RWPE2 (cell line): ENCODE measurements at regions not wholly inside any gene's neighbourhood (a gene's known extent, or its start where the extent isn't known, plus 50 kb on each side); places are given as distances from the start of the nearest gene placed in this dataset.

Source experiments
- ATAC-seq: fragments of 200-7000 bp; cut with Tn5 transposase; 3 replicates; pipeline ENCODE4 v1.9.1; 2021; ENCODE audit warnings: low read depth
- DNase-seq: peaks from one replicate; pipeline ENCODE4 v3.0.0-alpha.2; 2020; ENCODE audit warnings: low spot score
- H3K27ac ChIP-seq: fragments of 450-650 bp; 2 replicates; pipeline ENCODE4 v1.5.1; 2017; ENCODE audit warnings: mild to moderate bottlenecking; ENCODE audit not compliant: poor library complexity, severe bottlenecking
- H3K27me3 ChIP-seq: fragments of 250-450 bp; sonication (Bioruptor Pico); 2 replicates; pipeline ENCODE4 v1.5.1; 2021; ENCODE audit warnings: mild to moderate bottlenecking, moderate library complexity; ENCODE audit not compliant: insufficient read depth, poor library complexity, severe bottlenecking
- H3K36me3 ChIP-seq: fragments of 250-450 bp; sonication (Bioruptor Pico); 2 replicates; pipeline ENCODE4 v1.5.1; 2020; ENCODE audit warnings: low read depth, mild to moderate bottlenecking, moderate library complexity
- H3K4me1 ChIP-seq: fragments of 250-450 bp; sonication (Bioruptor Pico); 2 replicates; pipeline ENCODE4 v1.5.1; 2021; ENCODE audit warnings: mild to moderate bottlenecking, moderate library complexity; ENCODE audit not compliant: insufficient read depth, poor library complexity, severe bottlenecking
- H3K4me3 ChIP-seq: fragments of 250-450 bp; sonication (Bioruptor Pico); 2 replicates; pipeline ENCODE4 v1.5.1; 2021; ENCODE audit warnings: mild to moderate bottlenecking, moderate library complexity; ENCODE audit not compliant: severe bottlenecking
- H3K9me3 ChIP-seq: fragments of 250-450 bp; sonication (Bioruptor Pico); 2 replicates; pipeline ENCODE4 v1.5.1; 2021; ENCODE audit warnings: mild to moderate bottlenecking, moderate library complexity; ENCODE audit not compliant: severe bottlenecking
- TF ChIP-seq, protein P1 (sequence below): fragments of 450-650 bp; IDR thresholded peaks from one replicate; pipeline ENCODE4 v1.5.1; 2017; ENCODE audit warnings: mild to moderate bottlenecking, moderate library complexity; ENCODE audit not compliant: poor library complexity, severe bottlenecking

DNA sequence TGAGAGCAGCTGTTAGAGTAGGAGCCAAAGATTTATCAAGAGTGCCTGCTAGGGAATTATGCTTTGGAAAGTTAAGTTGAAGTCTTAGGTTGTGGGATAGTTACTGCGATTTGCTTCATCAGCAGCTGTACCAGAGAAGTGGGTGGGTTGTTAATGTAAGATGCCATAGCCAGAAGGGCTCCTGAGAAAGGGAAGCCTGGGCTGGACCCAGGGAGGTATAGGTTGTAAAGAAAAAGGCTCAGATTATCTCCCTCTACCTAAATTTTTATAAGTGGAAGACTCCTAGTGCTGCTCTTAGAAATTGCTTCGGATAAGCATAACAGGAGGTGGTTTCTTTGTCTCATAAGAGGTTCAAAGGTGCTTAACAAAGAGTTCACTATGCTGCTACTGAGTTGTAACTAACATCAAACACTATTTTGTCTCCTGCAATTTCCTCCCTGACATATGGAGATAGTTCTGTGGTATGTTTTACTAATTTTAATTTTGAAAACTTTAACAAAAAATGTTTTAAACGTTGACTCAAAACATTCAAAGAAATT, 356.9 kb downstream of the DTHD1 start:
- Histone ChIP-seq H3K27ac (no peak overlapping the region), H3K4me1 (no peaks in the 10 kb centered on the region), H3K36me3 (no peaks in the 10 kb centered on the region), H3K4me3 (no peak overlapping the region), H3K9me3 (no peaks in the 10 kb centered on the region), H3K27me3 (no peaks in the 10 kb centered on the region)
- no peak for ATAC-seq
- TF ChIP-seq, protein P1, sequence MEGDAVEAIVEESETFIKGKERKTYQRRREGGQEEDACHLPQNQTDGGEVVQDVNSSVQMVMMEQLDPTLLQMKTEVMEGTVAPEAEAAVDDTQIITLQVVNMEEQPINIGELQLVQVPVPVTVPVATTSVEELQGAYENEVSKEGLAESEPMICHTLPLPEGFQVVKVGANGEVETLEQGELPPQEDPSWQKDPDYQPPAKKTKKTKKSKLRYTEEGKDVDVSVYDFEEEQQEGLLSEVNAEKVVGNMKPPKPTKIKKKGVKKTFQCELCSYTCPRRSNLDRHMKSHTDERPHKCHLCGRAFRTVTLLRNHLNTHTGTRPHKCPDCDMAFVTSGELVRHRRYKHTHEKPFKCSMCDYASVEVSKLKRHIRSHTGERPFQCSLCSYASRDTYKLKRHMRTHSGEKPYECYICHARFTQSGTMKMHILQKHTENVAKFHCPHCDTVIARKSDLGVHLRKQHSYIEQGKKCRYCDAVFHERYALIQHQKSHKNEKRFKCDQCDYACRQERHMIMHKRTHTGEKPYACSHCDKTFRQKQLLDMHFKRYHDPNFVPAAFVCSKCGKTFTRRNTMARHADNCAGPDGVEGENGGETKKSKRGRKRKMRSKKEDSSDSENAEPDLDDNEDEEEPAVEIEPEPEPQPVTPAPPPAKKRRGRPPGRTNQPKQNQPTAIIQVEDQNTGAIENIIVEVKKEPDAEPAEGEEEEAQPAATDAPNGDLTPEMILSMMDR, result no peak
- no peak for DNase-seq

DNA sequence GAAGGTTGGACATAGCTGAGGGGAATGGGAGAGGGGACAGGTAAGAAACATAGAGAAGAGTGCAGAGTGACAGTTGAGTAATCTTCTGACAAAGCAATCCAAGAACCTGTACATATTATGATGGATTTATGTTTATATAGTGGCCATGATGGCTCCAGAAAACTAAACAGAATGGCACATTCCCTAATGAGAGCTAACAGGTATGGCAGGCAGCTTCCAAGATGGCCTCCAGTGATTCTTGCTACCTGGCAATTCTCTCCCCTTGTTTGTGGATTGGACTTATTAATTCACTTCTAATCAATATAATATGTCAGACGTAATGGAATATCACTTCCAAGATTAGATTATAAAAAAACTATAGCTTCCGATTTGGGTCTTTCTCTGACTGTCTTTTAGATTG, 359.5 kb downstream of the DTHD1 start:
- TF ChIP-seq, protein P1, result no peak
- H3K9me3 ChIP-seq, result no peaks in the 10 kb centered on the region
- no peak for ATAC-seq
- no peak overlapping the region for H3K4me3 ChIP-seq
- no peak overlapping the region for H3K27ac ChIP-seq
- DNase-seq, result no peak
- H3K4me1 ChIP-seq, result no peaks in the 10 kb centered on the region
- H3K36me3 ChIP-seq, result no peaks in the 10 kb centered on the region
- H3K27me3 ChIP-seq, result no peaks in the 10 kb centered on the region

DNA sequence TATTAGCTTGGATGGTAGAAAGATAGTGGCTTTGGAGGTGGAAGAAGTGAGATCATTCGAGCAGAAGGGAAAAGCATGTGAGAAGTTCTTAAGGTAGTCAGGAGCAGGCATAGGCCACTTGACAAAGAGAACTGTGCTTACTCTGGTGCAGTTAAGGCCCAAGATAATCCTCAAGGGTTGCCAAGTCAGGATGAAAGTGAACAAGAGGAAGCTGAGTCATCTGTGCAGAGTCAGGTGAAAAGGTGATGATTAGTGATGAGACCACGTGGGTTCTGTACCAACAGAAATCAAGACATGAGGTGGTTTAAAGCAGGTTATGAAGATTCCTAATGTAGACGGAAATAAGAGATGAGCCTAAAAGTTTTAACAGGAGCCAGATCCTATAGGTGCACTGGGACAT, 369.8 kb downstream of the DTHD1 start:
- Histone ChIP-seq H3K27me3 (no peaks in the 10 kb centered on the region), H3K9me3 (peaks cover 2% of the 10 kb centered on the region), H3K36me3 (no peaks in the 10 kb centered on the region), H3K4me1 (peaks cover 5% of the 10 kb centered on the region), H3K4me3 (no peak overlapping the region), H3K27ac (no peak overlapping the region)
- DNase-seq (no peak), ATAC-seq (peak; percentile 81)
- TF ChIP-seq, protein P1, result no peak

DNA sequence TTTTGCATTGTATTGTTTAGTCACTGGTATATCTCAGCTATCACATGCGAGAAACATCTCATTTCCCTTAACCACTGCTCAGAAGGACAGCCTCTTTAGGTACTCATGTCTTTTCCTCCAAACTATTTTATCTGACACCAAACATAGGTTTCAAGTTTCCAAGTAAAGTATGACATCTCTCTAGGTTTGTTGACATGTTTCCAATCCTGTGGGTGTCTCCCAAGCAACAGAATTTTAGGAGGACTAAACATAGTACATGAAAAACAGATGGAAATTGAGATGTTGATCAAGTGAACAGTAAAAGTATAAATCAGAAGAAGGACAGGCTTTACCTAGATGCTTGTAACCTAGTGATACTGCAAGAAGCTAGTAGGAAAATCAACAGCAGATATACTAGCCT, 371.4 kb downstream of the DTHD1 start:
- Histone ChIP-seq H3K4me3 (no peak overlapping the region), H3K27ac (no peak overlapping the region), H3K9me3 (peaks cover 2% of the 10 kb centered on the region), H3K27me3 (no peaks in the 10 kb centered on the region), H3K4me1 (peaks cover 5% of the 10 kb centered on the region), H3K36me3 (no peaks in the 10 kb centered on the region)
- DNase-seq (no peak), ATAC-seq (no peak)
- TF ChIP-seq, protein P1, result no peak

DNA sequence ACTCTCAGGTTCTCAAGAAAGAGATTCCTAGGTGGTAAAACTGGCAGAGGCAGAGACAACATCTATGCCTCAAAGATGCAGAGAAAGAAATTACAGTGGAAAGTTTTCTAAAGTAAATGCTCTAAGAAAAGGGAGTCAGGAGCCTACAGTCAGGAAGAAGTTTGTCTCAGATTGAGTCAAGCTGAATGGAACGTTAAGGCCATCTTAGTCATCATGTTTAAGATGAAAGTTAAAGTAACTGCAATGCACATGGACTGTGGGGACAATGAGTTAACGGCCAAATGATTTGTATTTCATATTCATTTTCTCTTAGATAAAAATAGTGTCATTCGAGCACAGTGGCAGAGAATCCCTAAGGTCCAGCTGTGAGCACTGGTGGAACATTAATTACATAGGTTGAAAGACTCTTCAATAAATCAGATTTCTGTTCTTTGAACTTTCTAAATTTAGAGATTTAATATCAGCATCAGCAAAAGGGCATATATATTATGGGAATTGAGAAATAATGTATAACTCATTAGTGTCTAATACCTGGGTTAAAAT, 384.6 kb downstream of the DTHD1 start:
- Histone ChIP-seq H3K4me3 (no peak overlapping the region), H3K4me1 (no peaks in the 10 kb centered on the region), H3K27me3 (no peaks in the 10 kb centered on the region), H3K36me3 (no peaks in the 10 kb centered on the region), H3K9me3 (no peaks in the 10 kb centered on the region), H3K27ac (no peak overlapping the region)
- no peak for ATAC-seq
- TF ChIP-seq, protein P1, result no peak
- DNase-seq, result no peak
